ENCODE measurements at regions not wholly inside any gene's neighbourhood (a gene's known extent, or its start where the extent isn't known, plus 50 kb on each side); places are given as distances from the start of the nearest gene placed in this dataset.

GRCh38 chr7:52486267-52486666 is 549.2 kb upstream of the POM121L12 start:
- no peak for DNase-seq (ENCODE audit: low read depth in 2 of 2)

- no peak for DNase-seq (ENCODE audit: low read depth in 2 of 2)
These were observed 553.4 kb upstream of the POM121L12 start for GRCh38 chr7:52482076-52482475.

- no peak for DNase-seq (ENCODE audit: low read depth in 2 of 2)
These were observed 553.9 kb upstream of the POM121L12 start for GRCh38 chr7:52481571-52481970.

- no peak for DNase-seq (ENCODE audit: low read depth in 2 of 2)
These were observed 555.4 kb upstream of the POM121L12 start for GRCh38 chr7:52479990-52480389.

GRCh38 chr7:52475001-52475582 is 560.3 kb upstream of the POM121L12 start:
- DNase-seq (ENCODE audit: low read depth in 2 of 2), result no peak

GRCh38 chr7:52473756-52474155 is 561.7 kb upstream of the POM121L12 start:
- DNase-seq (ENCODE audit: low read depth in 2 of 2), result no peak

GRCh38 chr7:52472006-52472620 is 563.3 kb upstream of the POM121L12 start:
- no peak for DNase-seq (ENCODE audit: low read depth in 2 of 2)

- DNase-seq (ENCODE audit: low read depth in 2 of 2), result no peak
These were observed 570.2 kb upstream of the POM121L12 start for GRCh38 chr7:52465216-52465615.

GRCh38 chr7:52463341-52463740 is 572.1 kb upstream of the POM121L12 start:
- no peak for DNase-seq (ENCODE audit: low read depth in 2 of 2)

- no peak for DNase-seq (ENCODE audit: low read depth in 2 of 2)
These were observed 573.0 kb upstream of the POM121L12 start for GRCh38 chr7:52462474-52462873.

- no peak for DNase-seq (ENCODE audit: low read depth in 2 of 2)
These were observed 579.9 kb upstream of the POM121L12 start for GRCh38 chr7:52455571-52455970.

GRCh38 chr7:52450816-52451215 is 584.6 kb upstream of the POM121L12 start:
- DNase-seq (ENCODE audit: low read depth in 2 of 2), result no peak

- DNase-seq (ENCODE audit: low read depth in 2 of 2), result no peak
These were observed 587.8 kb upstream of the POM121L12 start for GRCh38 chr7:52447581-52448180.

- DNase-seq (ENCODE audit: low read depth in 2 of 2), result no peak
These were observed 599.2 kb upstream of the POM121L12 start for GRCh38 chr7:52436278-52436677.

GRCh38 chr7:52431082-52431815 is 604.2 kb upstream of the POM121L12 start:
- DNase-seq (ENCODE audit: low read depth in 2 of 2), result no peak

GRCh38 chr7:52423251-52423650 is 612.2 kb upstream of the POM121L12 start:
- DNase-seq (ENCODE audit: low read depth in 2 of 2), result no peak

- DNase-seq (ENCODE audit: low read depth in 2 of 2), result no peak
These were observed 622.4 kb upstream of the POM121L12 start for GRCh38 chr7:52413051-52413450.

- no peak for DNase-seq (ENCODE audit: low read depth in 2 of 2)
These were observed 625.4 kb upstream of the POM121L12 start for GRCh38 chr7:52410032-52410431.

- no peak for DNase-seq (ENCODE audit: low read depth in 2 of 2)
These were observed 628.6 kb upstream of the POM121L12 start for GRCh38 chr7:52406808-52407207.

GRCh38 chr7:52382731-52383130 is 652.7 kb upstream of the POM121L12 start:
- DNase-seq (ENCODE audit: low read depth in 2 of 2), result no peak

GRCh38 chr7:52369922-52370321 is 665.5 kb upstream of the POM121L12 start:
- DNase-seq (ENCODE audit: low read depth in 2 of 2), result no peak

- no peak for DNase-seq (ENCODE audit: low read depth in 2 of 2)
These were observed 670.1 kb upstream of the POM121L12 start for GRCh38 chr7:52365349-52365748.

- DNase-seq (ENCODE audit: low read depth in 2 of 2), result no peak
These were observed 672.9 kb upstream of the POM121L12 start for GRCh38 chr7:52362521-52362920.

Measured in stimulated activated CD4-positive, alpha-beta T cell treated with anti-CD3 and anti-CD28 coated beads, Interleukin-4, amount 100 ng/mL, for 48 hours (primary cell).